ENCODE measurements at regions not wholly inside any gene's neighbourhood (a gene's known extent, or its start where the extent isn't known, plus 50 kb on each side); places are given as distances from the start of the nearest gene placed in this dataset.

DNA sequence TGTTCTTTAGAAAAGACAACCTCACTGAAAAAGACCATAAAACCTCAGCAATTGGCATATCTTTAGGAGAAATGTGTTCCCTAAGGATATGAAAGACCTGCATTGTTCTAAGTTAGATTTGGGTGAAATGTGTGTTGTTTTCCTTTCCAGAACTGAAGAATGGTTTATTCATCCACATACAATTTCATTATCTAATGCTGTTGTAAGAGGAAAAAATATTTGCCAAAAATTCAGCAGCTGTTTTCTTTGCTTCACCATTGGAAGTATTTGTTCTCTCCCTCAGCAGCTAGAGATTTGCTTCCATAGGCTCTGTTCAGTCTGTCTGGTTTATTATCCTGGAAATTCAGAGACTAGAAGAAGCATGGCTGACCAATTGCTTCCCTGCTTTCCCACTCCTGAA lies 150.9 kb downstream of the ISOC1 start:
- no peak for DNase-seq (ENCODE audit: low read depth, low spot score)
- Histone ChIP-seq H3K4me2 (ENCODE audit: low read length) (no peak overlapping the region), H3K27me3 (ENCODE audit: insufficient read depth, low read length) (no peaks in the 10 kb centered on the region), H4K20me1 (ENCODE audit: insufficient read depth) (no peaks in the 10 kb centered on the region), H3K36me3 (ENCODE audit: control insufficient read depth in 1 of 2, insufficient read depth in 2 of 2, low read length in 2 of 2) (no peaks in the 10 kb centered on the region), H3K27ac (ENCODE audit: low read depth, low read length) (no peak overlapping the region), H3K4me1 (ENCODE audit: control insufficient read depth in 1 of 2, insufficient read depth in 2 of 2, low read length in 2 of 2) (no peaks in the 10 kb centered on the region), H3K9ac (ENCODE audit: low read length) (no peak overlapping the region), H3K79me2 (ENCODE audit: insufficient read depth, low read length) (no peaks in the 10 kb centered on the region), H3K9me3 (ENCODE audit: control insufficient read depth in 1 of 2, insufficient read depth in 1 of 2, low read depth in 1 of 2, low read length in 2 of 2) (no peaks in the 10 kb centered on the region), H3K9me2 (ENCODE audit: insufficient read depth) (no peaks in the 10 kb centered on the region), H3K4me3 (replicated peaks in 1 of 2; ENCODE audit: low read depth in 1 of 2, low read length in 2 of 2) (no peak overlapping the region), H2AFZ (ENCODE audit: low read depth, low read length, poor library complexity, severe bottlenecking) (no peak overlapping the region)
- intact Hi-C loops (cut with micrococcal nuclease): no loop called here
- RAD21 ChIA-PET (ENCODE audit: low non-redundant PET in 1 of 2, low total read pairs in 2 of 2, uncharacterized antibody in 2 of 2, unreplicated experiment in 2 of 2): no interaction called here
- POLR2A ChIA-PET: no interaction called here
- no peak for ATAC-seq
- CTCF ChIA-PET: no interaction called here
- no TSS peak for BruUV-seq (replicated peaks)
- TF ChIP-seq EZH2 (IDR thresholded peaks at IDR 0.05) (no peak), MAX (IDR thresholded peaks at IDR 0.05) (no peak), CEBPB (IDR thresholded peaks at IDR 0.05; ENCODE audit: low read depth) (no peak), ZFX (IDR thresholded peaks at IDR 0.05) (no peak), TCF7L2 (IDR thresholded peaks at IDR 0.05; ENCODE audit: borderline replicate concordance, extremely low read depth, insufficient read depth, insufficient read length) (no peak), YY1 (IDR thresholded peaks at IDR 0.05; ENCODE audit: extremely low read depth, insufficient replicate concordance, low read depth, low read length) (no peak), POLR2AphosphoS5 (IDR thresholded peaks at IDR 0.05; ENCODE audit: low read depth, low read length) (no peak), SRF (IDR thresholded peaks at IDR 0.05; ENCODE audit: low read depth) (no peak), SP1 (IDR thresholded peaks at IDR 0.05; ENCODE audit: low read depth) (no peak), FOSL1 (IDR thresholded peaks at IDR 0.05; ENCODE audit: low read depth) (no peak)
- TF ChIP-seq, protein P1, sequence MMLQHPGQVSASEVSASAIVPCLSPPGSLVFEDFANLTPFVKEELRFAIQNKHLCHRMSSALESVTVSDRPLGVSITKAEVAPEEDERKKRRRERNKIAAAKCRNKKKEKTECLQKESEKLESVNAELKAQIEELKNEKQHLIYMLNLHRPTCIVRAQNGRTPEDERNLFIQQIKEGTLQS (IDR thresholded peaks at IDR 0.05): no peak

DNA sequence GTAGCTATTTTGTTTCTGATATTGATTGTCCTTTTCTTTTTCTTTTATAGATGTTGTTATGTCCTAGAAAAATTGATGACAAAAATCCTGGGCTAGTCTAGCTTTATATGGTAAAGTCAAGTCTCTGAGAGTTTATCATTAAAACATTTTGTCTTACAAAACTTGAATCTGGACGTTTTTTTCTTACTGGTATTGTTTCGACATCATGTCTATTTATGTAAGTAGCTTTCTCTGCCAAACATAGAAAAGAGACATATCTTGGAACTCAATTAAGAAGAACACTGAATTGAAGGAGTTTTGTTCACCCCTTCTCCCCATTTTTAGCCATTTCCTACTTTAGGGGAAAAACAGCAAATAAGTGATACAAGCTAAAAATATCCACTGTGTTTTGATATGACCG lies 151.5 kb downstream of the ISOC1 start:
- CTCF ChIA-PET: no interaction called here
- Histone ChIP-seq H3K27ac (ENCODE audit: low read depth, low read length) (no peak overlapping the region), H3K9me2 (ENCODE audit: insufficient read depth) (no peaks in the 10 kb centered on the region), H3K4me1 (ENCODE audit: control insufficient read depth in 1 of 2, insufficient read depth in 2 of 2, low read length in 2 of 2) (no peaks in the 10 kb centered on the region), H3K9ac (ENCODE audit: low read length) (no peak overlapping the region), H3K27me3 (ENCODE audit: insufficient read depth, low read length) (no peaks in the 10 kb centered on the region), H3K36me3 (ENCODE audit: control insufficient read depth in 1 of 2, insufficient read depth in 2 of 2, low read length in 2 of 2) (no peaks in the 10 kb centered on the region), H3K4me2 (ENCODE audit: low read length) (no peak overlapping the region), H3K9me3 (ENCODE audit: control insufficient read depth in 1 of 2, insufficient read depth in 1 of 2, low read depth in 1 of 2, low read length in 2 of 2) (no peaks in the 10 kb centered on the region), H3K4me3 (replicated peaks in 1 of 2; ENCODE audit: low read depth in 1 of 2, low read length in 2 of 2) (no peak overlapping the region), H3K79me2 (ENCODE audit: insufficient read depth, low read length) (no peaks in the 10 kb centered on the region), H4K20me1 (ENCODE audit: insufficient read depth) (no peaks in the 10 kb centered on the region), H2AFZ (ENCODE audit: low read depth, low read length, poor library complexity, severe bottlenecking) (no peak overlapping the region)
- BruUV-seq (replicated peaks): no TSS peak
- DNase-seq (ENCODE audit: low read depth, low spot score): no peak
- TF ChIP-seq EGR1 (IDR thresholded peaks at IDR 0.05; ENCODE audit: low read depth) (no peak), ELF1 (IDR thresholded peaks at IDR 0.05; ENCODE audit: borderline replicate concordance, low read depth) (no peak), SP1 (IDR thresholded peaks at IDR 0.05; ENCODE audit: low read depth) (no peak)
- TF ChIP-seq, protein P2, sequence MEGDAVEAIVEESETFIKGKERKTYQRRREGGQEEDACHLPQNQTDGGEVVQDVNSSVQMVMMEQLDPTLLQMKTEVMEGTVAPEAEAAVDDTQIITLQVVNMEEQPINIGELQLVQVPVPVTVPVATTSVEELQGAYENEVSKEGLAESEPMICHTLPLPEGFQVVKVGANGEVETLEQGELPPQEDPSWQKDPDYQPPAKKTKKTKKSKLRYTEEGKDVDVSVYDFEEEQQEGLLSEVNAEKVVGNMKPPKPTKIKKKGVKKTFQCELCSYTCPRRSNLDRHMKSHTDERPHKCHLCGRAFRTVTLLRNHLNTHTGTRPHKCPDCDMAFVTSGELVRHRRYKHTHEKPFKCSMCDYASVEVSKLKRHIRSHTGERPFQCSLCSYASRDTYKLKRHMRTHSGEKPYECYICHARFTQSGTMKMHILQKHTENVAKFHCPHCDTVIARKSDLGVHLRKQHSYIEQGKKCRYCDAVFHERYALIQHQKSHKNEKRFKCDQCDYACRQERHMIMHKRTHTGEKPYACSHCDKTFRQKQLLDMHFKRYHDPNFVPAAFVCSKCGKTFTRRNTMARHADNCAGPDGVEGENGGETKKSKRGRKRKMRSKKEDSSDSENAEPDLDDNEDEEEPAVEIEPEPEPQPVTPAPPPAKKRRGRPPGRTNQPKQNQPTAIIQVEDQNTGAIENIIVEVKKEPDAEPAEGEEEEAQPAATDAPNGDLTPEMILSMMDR (IDR thresholded peaks at IDR 0.05 in 2 of 3, conservative IDR thresholded peaks at IDR 0.05 in 1 of 3; ENCODE audit: borderline replicate concordance in 1 of 3, insufficient read depth in 1 of 3, low read depth in 2 of 3, low read length in 2 of 3): no peak
- RAD21 ChIA-PET (ENCODE audit: low non-redundant PET in 1 of 2, low total read pairs in 2 of 2, uncharacterized antibody in 2 of 2, unreplicated experiment in 2 of 2): no interaction called here
- POLR2A ChIA-PET: no interaction called here
- intact Hi-C loops (cut with micrococcal nuclease): no loop called here
- ATAC-seq: no peak
